HL-60 (cell line): ENCODE measurements at regions not wholly inside any gene's neighbourhood (a gene's known extent, or its start where the extent isn't known, plus 50 kb on each side); places are given as distances from the start of the nearest gene placed in this dataset.

Experiments
- DNase-seq, 2 experiments: peaks; one replicate each; pipeline ENCODE4 v3.0.0-alpha.2; 2010 to 2020; ENCODE audit warnings: low read depth in 1 of 2, low spot score in 1 of 2
- H3K27ac ChIP-seq: fragments of 250-450 bp; sonication (Bioruptor Pico); replicated peaks from 2 replicates; pipeline ENCODE4 v1.5.1; 2020; ENCODE audit warnings: mild to moderate bottlenecking, moderate library complexity
- H3K27me3 ChIP-seq: fragments of 250-450 bp; sonication (Bioruptor Pico); 2 replicates; pipeline ENCODE4 v1.5.1; 2021; ENCODE audit warnings: mild to moderate bottlenecking, moderate library complexity; ENCODE audit not compliant: insufficient read depth, poor library complexity, severe bottlenecking
- H3K4me3 ChIP-seq: replicated peaks from 2 replicates; pipeline ENCODE4 v1.5.1; 2011; ENCODE audit warnings: mild to moderate bottlenecking, control low read depth, low read length; ENCODE audit not compliant: insufficient read depth
- CTCF ChIP-seq: IDR thresholded peaks from one replicate; pipeline ENCODE4 v1.5.1; 2011; ENCODE audit warnings: low read length, control low read depth, inconsistent platforms; ENCODE audit not compliant: insufficient read depth
- GABPA ChIP-seq: IDR thresholded peaks from 2 replicates; pipeline ENCODE4 v1.6.1; 2012; ENCODE audit warnings: low read depth
- POLR2AphosphoS5 ChIP-seq: IDR thresholded peaks from 2 replicates; pipeline ENCODE4 v1.6.1; 2012; ENCODE audit warnings: low read depth
- REST ChIP-seq: IDR thresholded peaks from 2 replicates; pipeline ENCODE4 v1.6.1; 2012; ENCODE audit warnings: low read depth; ENCODE audit not compliant: insufficient replicate concordance
- SPI1 ChIP-seq: IDR thresholded peaks from 2 replicates; pipeline ENCODE4 v1.6.1; 2012; ENCODE audit warnings: low read depth, mild to moderate bottlenecking, borderline replicate concordance

DNA sequence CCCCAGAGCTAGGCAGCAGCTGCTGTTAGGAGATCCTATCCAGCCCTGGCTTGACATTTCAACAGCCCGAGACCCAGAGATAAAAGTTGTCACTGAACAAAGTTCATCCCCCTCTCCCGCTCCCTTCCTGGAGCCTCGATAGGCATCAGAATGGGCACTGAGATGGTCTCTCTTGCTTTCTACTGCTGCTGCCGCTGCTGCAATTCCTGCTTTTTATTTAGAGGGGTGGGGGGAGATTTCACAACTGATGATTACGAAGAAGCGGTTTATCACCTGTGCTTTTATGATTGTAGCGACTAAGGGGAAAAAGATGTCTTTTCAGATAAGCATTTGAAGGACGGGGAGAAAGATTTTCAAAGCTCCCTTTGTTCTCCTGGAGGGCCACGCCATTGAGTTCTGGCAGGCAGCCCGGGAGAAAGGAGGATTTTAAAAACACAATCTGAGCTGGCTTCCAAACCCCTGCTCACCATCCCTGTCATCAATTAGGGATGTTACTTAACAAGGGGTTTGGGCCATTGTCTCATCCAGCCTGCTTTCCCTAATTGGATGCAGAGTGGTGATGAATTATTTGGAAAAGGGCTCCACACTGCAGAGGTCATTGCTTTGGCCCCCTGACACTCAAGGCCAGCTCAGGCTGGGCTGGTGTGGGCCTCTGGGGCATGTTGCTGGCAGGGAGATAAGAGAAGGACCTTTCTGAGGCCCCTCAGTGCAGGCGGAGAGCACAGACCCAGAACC, 344.7 kb downstream of the BUD13 start:
- Histone ChIP-seq H3K4me3 (no peak overlapping the region), H3K27ac (no peak overlapping the region), H3K27me3 (no peaks in the 10 kb centered on the region)
- DNase-seq = no peak
- TF ChIP-seq SPI1 (no peak), REST (no peak), CTCF (no peak), POLR2AphosphoS5 (no peak), GABPA (no peak)

- Histone ChIP-seq H3K27me3 (no peaks in the 10 kb centered on the region), H3K4me3 (no peak overlapping the region), H3K27ac (no peak overlapping the region)
- TF ChIP-seq REST = no peak
- TF ChIP-seq CTCF = no peak
- TF ChIP-seq GABPA = no peak
- no peak for TF ChIP-seq POLR2AphosphoS5
- TF ChIP-seq SPI1 = no peak
- DNase-seq = no peak
These were observed 345.4 kb downstream of the BUD13 start for GRCh38 chr11:116427337-116427902.

DNA sequence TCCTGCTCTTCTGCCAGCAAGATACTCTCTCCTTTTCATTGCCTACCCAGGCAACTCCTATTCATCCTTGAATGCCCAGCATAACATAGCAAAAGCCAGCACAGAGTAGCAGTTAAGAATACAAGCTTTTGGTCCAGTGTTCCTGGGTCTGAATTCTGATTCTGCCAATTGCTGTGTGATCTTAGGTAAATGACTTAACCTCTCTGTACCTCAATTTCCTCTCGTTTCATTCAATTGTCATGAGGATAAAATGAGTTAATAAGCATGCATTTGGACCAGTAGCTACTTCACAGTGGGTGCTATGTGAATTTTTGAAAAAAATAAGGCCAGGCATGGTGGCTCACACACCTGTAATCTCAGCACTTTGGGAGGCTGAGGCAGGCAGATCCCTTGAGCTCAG, 346.0 kb downstream of the BUD13 start:
- no peak for DNase-seq
- Histone ChIP-seq H3K4me3 (no peak overlapping the region), H3K27me3 (no peaks in the 10 kb centered on the region), H3K27ac (no peak overlapping the region)
- TF ChIP-seq CTCF (no peak), REST (no peak), POLR2AphosphoS5 (no peak), SPI1 (no peak), GABPA (no peak)
